ENCODE measurements at regions not wholly inside any gene's neighbourhood (a gene's known extent, or its start where the extent isn't known, plus 50 kb on each side); places are given as distances from the start of the nearest gene placed in this dataset.
"Not testable (repeated sequence)": the region's sequence is repeated elsewhere in the genome, so short reads cannot be mapped to it uniquely, and the experiment has no call there.

- Histone ChIP-seq H3K27ac (no peak overlapping the region), H3K9me3 (ENCODE audit: severe bottlenecking) (no peaks in the 10 kb centered on the region), H3K4me3 (ENCODE audit: low read depth, low read length) (no peak overlapping the region), H3K36me3 (no peaks in the 10 kb centered on the region), H3K27me3 (ENCODE audit: insufficient read depth, low read depth, severe bottlenecking) (no peaks in the 10 kb centered on the region)
- no peak for DNase-seq
- TF ChIP-seq CTCF (IDR thresholded peaks at IDR 0.05; ENCODE audit: low read depth, low read length): no peak
Measured at GRCh38 chr2:95695613-95696012, 103.8 kb downstream of the TRIM43 start.

GRCh38 chr2:95698146-95698545 lies 106.3 kb downstream of the TRIM43 start:
- TF ChIP-seq CTCF (IDR thresholded peaks at IDR 0.05; ENCODE audit: low read depth, low read length): no peak
- Histone ChIP-seq H3K27me3 (ENCODE audit: insufficient read depth, low read depth, severe bottlenecking) (no peaks in the 10 kb centered on the region), H3K4me3 (ENCODE audit: low read depth, low read length) (no peak overlapping the region), H3K27ac (no peak overlapping the region), H3K9me3 (ENCODE audit: severe bottlenecking) (no peaks in the 10 kb centered on the region), H3K36me3 (no peaks in the 10 kb centered on the region)
- DNase-seq: no peak

- not testable (repeated sequence) for H3K27me3 ChIP-seq (ENCODE audit: insufficient read depth, low read depth, severe bottlenecking); H3K9me3 ChIP-seq (ENCODE audit: severe bottlenecking); H3K36me3 ChIP-seq; DNase-seq; H3K27ac ChIP-seq; H3K4me3 ChIP-seq (ENCODE audit: low read depth, low read length)
Measured at GRCh38 chr2:95699201-95700184, 107.7 kb downstream of the TRIM43 start.

GRCh38 chr2:95700519-95700918 lies 108.7 kb downstream of the TRIM43 start:
- H3K4me3 ChIP-seq (ENCODE audit: low read depth, low read length): no peak overlapping the region
- DNase-seq: no peak
- no peak overlapping the region for H3K27ac ChIP-seq
- no peak for TF ChIP-seq CTCF (IDR thresholded peaks at IDR 0.05; ENCODE audit: low read depth, low read length)
- H3K27me3 ChIP-seq (ENCODE audit: insufficient read depth, low read depth, severe bottlenecking): no peaks in the 10 kb centered on the region
- H3K9me3 ChIP-seq (ENCODE audit: severe bottlenecking): no peaks in the 10 kb centered on the region
- no peaks in the 10 kb centered on the region for H3K36me3 ChIP-seq

- H3K27ac ChIP-seq: peak overlapping the region; percentile 44
- H3K27me3 ChIP-seq (ENCODE audit: insufficient read depth, low read depth, severe bottlenecking): no peaks in the 10 kb centered on the region
- no peaks in the 10 kb centered on the region for H3K9me3 ChIP-seq (ENCODE audit: severe bottlenecking)
- TF ChIP-seq CTCF (IDR thresholded peaks at IDR 0.05; ENCODE audit: low read depth, low read length): no peak
- no peak overlapping the region for H3K4me3 ChIP-seq (ENCODE audit: low read depth, low read length)
- peak; percentile 35 for DNase-seq
- H3K36me3 ChIP-seq: no peaks in the 10 kb centered on the region
Measured at GRCh38 chr2:95702471-95702870, 110.7 kb downstream of the TRIM43 start.

- H3K27ac ChIP-seq; H3K4me3 ChIP-seq (ENCODE audit: low read depth, low read length); H3K9me3 ChIP-seq (ENCODE audit: severe bottlenecking); H3K27me3 ChIP-seq (ENCODE audit: insufficient read depth, low read depth, severe bottlenecking); DNase-seq; H3K36me3 ChIP-seq: not testable (repeated sequence)
Measured at GRCh38 chr2:95707161-95707560, 115.4 kb downstream of the TRIM43 start.

GRCh38 chr2:95707837-95708236 lies 116.0 kb downstream of the TRIM43 start:
- no peak overlapping the region for H3K27ac ChIP-seq
- no peaks in the 10 kb centered on the region for H3K36me3 ChIP-seq
- no peak for DNase-seq
- no peak for TF ChIP-seq CTCF (IDR thresholded peaks at IDR 0.05; ENCODE audit: low read depth, low read length)
- no peaks in the 10 kb centered on the region for H3K27me3 ChIP-seq (ENCODE audit: insufficient read depth, low read depth, severe bottlenecking)
- no peaks in the 10 kb centered on the region for H3K9me3 ChIP-seq (ENCODE audit: severe bottlenecking)
- no peak overlapping the region for H3K4me3 ChIP-seq (ENCODE audit: low read depth, low read length)
